ENCODE measurements at regions not wholly inside any gene's neighbourhood (a gene's known extent, or its start where the extent isn't known, plus 50 kb on each side); places are given as distances from the start of the nearest gene placed in this dataset.

DNA sequence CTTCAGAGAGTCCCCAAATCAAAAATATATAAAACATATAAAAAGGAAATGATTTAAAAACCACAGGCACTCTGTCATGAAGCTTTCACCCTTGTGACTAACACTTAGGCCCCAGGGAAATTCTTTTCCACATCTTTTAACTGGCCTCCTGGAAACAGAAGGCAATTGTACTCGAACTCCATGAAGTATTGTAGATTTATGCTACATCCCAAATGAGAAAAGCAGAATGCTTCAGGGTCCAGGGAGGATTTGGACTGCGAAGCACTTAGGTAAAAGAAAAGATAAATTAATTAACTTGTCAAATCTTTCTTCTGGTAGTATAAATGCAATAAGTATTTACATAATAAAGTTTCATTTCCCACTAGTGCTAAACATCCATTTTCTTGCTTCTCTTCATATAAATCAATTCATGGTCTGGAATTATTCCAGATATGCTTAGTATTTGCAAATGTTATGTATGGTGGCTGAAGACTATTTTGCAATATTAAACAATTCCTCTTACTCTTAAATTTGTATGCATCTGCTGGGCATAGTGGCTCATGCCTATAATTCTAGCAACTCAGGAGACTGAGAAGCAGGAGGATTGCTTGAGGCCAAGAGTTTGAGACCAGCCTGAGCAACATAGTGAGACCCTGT is 64.9 kb upstream of the ELL2 start:
- TF ChIP-seq, protein P1, sequence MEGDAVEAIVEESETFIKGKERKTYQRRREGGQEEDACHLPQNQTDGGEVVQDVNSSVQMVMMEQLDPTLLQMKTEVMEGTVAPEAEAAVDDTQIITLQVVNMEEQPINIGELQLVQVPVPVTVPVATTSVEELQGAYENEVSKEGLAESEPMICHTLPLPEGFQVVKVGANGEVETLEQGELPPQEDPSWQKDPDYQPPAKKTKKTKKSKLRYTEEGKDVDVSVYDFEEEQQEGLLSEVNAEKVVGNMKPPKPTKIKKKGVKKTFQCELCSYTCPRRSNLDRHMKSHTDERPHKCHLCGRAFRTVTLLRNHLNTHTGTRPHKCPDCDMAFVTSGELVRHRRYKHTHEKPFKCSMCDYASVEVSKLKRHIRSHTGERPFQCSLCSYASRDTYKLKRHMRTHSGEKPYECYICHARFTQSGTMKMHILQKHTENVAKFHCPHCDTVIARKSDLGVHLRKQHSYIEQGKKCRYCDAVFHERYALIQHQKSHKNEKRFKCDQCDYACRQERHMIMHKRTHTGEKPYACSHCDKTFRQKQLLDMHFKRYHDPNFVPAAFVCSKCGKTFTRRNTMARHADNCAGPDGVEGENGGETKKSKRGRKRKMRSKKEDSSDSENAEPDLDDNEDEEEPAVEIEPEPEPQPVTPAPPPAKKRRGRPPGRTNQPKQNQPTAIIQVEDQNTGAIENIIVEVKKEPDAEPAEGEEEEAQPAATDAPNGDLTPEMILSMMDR (IDR thresholded peaks at IDR 0.05) = no peak
- DNase-seq (no peak), ATAC-seq (no peak)

DNA sequence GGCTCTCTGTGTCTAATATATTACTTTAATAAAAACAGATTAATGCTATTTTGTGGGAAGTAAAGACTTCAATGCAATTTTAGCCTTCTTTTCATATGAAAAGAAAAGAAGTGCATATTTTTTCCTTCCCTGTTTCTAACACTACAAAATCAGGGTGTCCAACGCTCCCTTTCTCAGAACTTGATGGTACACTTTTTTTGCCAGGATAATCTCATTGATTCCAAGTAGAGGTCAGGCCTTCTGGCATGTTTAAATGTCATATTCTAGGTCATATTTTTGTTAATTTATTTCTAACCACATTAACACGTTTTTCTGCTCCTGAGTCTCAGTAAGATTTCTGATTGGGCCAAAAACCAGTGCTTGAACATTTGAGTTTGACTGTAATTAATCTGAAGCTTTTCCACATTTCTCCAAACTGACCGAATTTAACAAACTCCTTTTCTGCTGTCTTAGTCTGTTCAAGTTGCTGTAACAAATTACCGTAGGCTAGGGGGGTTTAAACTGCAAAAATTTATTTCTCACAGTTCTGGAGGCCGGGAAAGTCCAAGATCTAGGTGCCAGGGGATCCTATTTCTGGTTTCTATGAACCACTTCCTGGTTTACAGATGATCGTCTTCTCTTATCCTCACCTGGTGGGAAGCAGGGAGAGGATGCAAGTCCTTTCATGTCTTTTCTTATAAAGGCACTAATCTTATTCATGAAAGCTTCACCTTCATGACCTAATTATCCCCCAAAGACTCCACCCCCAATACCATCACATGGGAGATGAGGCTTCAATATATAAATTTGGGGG is 63.2 kb upstream of the ELL2 start:
- TF ChIP-seq, protein P1 (IDR thresholded peaks at IDR 0.05) = no peak
- DNase-seq (no peak), ATAC-seq (no peak)
- no peak overlapping the region for H3K27ac ChIP-seq
- intact Hi-C loops (cut with DNase I) = no loop called here
- no peaks in the 10 kb centered on the region for H3K4me1 ChIP-seq
- H3K36me3 ChIP-seq = no peaks in the 10 kb centered on the region
- no peak overlapping the region for H3K4me3 ChIP-seq
- no peaks in the 10 kb centered on the region for H3K9me3 ChIP-seq
- H3K27me3 ChIP-seq = no peaks in the 10 kb centered on the region

More for the DNA sequence above, 64.9 kb upstream of the ELL2 start:
- no peak overlapping the region for H3K27ac ChIP-seq
- no peaks in the 10 kb centered on the region for H3K36me3 ChIP-seq
- intact Hi-C loops (cut with DNase I) = no loop called here
- no peaks in the 10 kb centered on the region for H3K4me1 ChIP-seq
- H3K4me3 ChIP-seq = no peak overlapping the region
- H3K27me3 ChIP-seq = no peaks in the 10 kb centered on the region
- no peaks in the 10 kb centered on the region for H3K9me3 ChIP-seq

DNA sequence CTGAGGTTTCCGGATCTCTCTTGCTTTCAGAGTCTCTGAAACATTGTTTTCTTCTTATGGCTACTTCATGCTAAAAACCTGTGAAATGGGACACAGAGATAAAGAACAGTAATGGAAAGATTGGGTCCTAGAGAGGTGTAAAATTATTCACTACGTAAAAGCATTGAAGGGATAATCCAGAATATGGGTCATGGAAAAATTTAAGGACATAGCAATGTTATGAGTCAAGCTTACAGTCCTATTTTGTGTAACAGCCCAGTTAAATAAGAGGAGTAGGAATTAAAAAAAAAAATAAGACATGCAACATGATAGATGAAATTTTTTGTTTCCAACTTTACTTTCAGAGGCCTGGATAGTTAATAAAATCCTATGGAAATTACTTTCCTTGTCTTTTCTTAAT is 61.9 kb upstream of the ELL2 start:
- H3K36me3 ChIP-seq = no peaks in the 10 kb centered on the region
- no peaks in the 10 kb centered on the region for H3K4me1 ChIP-seq
- H3K27ac ChIP-seq = no peak overlapping the region
- H3K9me3 ChIP-seq = no peaks in the 10 kb centered on the region
- intact Hi-C loops (cut with DNase I) = no loop called here
- ATAC-seq = no peak
- no peak overlapping the region for H3K4me3 ChIP-seq
- H3K27me3 ChIP-seq = no peaks in the 10 kb centered on the region
- no peak for DNase-seq
- TF ChIP-seq, protein P1 (IDR thresholded peaks at IDR 0.05) = no peak

DNA sequence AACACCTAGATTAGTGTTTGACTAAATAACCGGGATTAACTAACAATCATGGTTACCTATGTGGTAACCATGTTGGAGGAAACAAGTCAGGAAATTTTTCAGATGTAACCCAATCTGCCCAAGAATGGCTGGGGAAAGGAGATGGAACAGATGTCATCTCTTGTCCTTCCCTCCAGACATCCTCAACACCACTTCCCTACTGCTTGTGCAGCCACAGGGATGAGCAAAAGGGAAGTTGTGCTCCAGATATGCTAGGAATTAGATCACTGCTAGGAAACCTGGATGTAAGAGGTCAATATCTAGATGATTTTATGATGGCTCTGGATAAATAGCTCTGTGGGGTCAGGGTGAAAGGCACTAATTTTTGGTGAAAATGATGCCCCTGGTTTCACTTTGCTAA is 61.3 kb upstream of the ELL2 start:
- Histone ChIP-seq H3K9me3 (no peaks in the 10 kb centered on the region), H3K27ac (no peak overlapping the region), H3K4me3 (no peak overlapping the region), H3K27me3 (no peaks in the 10 kb centered on the region), H3K4me1 (no peaks in the 10 kb centered on the region), H3K36me3 (no peaks in the 10 kb centered on the region)
- TF ChIP-seq, protein P1 (IDR thresholded peaks at IDR 0.05) = no peak
- intact Hi-C loops (cut with DNase I) = no loop called here
- ATAC-seq (no peak), DNase-seq (no peak)

GRCh38 chr5:96017951-96018350 is 56.3 kb upstream of the ELL2 start:
- H3K4me3 ChIP-seq = no peak overlapping the region
- intact Hi-C loops (cut with DNase I) = no loop called here
- H3K27ac ChIP-seq = no peak overlapping the region
- DNase-seq (no peak), ATAC-seq (no peak)
- TF ChIP-seq, protein P1 (IDR thresholded peaks at IDR 0.05) = no peak
- no peaks in the 10 kb centered on the region for H3K27me3 ChIP-seq
- H3K4me1 ChIP-seq = no peaks in the 10 kb centered on the region
- H3K9me3 ChIP-seq = no peaks in the 10 kb centered on the region
- no peaks in the 10 kb centered on the region for H3K36me3 ChIP-seq

Measured in upper lobe of right lung (tissue), 1 donor.